ENCODE measurements at regions not wholly inside any gene's neighbourhood (a gene's known extent, or its start where the extent isn't known, plus 50 kb on each side); places are given as distances from the start of the nearest gene placed in this dataset.
A peak's percentile ranks its signal among the peaks of the same experiment; 100 is the strongest.
"Not testable (repeated sequence)": the region's sequence is repeated elsewhere in the genome, so short reads cannot be mapped to it uniquely, and the experiment has no call there.

DNA sequence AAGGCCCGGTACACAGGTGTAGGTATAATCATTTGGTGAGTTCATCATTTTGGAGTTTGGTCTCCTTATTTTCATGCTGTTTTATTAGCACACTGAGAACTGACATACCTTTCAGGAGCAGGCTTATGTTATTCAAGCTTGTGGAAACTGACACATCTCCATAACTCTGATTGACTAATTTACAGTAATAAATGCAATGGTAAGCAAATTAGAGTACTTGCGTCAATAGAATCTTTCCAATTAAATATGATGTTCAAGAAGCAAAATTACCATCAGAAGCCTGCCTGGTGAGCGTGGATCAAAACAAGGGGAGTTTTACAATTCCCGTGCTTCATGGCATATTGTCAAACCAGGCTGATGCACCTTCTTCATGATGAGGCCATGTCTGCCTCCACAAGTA, 210.7 kb upstream of the GPRIN3 start:
- no peak for ATAC-seq
- Mint-ChIP-seq H3K4me1 (ENCODE audit: low read depth) (no peaks in the 10 kb centered on the region), H3K27ac (no peak overlapping the region), H3K36me3 (ENCODE audit: low read depth) (no peaks in the 10 kb centered on the region), H3K4me3 (no peak overlapping the region), H3K9me3 (ENCODE audit: insufficient read depth) (no peaks in the 10 kb centered on the region), H3K27me3 (ENCODE audit: low read depth) (peaks cover 63% of the 10 kb centered on the region)
- no peak for DNase-seq
- ChIA-PET POLR2A (no interaction called here), CTCF (interaction anchor here (1.0 kb wide), 1 partner anchor 32 kb away, joined by 3 read pairs; no protein-coding TSS in a partner anchor)

DNA sequence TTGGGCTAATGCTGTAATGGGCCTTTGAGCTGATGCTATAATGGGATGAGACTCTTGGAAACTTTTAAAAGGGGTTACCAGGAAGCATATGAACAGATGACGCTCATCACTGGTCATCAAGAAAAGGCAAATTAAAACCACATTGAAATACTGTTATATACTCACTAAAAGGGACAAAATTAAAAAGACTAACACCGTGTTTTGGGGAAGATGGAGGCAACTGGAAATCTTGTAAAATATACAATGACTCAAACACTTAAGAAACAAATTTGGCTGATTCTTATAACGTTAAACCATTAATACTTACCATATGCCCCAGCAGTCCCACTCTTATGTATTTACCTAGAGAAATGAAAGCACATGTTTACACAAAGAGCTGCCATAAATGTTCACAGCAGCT, 207.2 kb upstream of the GPRIN3 start:
- DNase-seq (no peak), ATAC-seq (no peak)
- H3K27ac Mint-ChIP-seq: no peak overlapping the region
- POLR2A ChIA-PET: no interaction called here
- no peaks in the 10 kb centered on the region for H3K36me3 Mint-ChIP-seq (ENCODE audit: low read depth)
- CTCF ChIA-PET: no interaction called here
- H3K4me1 Mint-ChIP-seq (ENCODE audit: low read depth): peaks cover 9% of the 10 kb centered on the region
- peaks cover 52% of the 10 kb centered on the region for H3K27me3 Mint-ChIP-seq (ENCODE audit: low read depth)
- no peaks in the 10 kb centered on the region for H3K9me3 Mint-ChIP-seq (ENCODE audit: insufficient read depth)
- H3K4me3 Mint-ChIP-seq: no peak overlapping the region

DNA sequence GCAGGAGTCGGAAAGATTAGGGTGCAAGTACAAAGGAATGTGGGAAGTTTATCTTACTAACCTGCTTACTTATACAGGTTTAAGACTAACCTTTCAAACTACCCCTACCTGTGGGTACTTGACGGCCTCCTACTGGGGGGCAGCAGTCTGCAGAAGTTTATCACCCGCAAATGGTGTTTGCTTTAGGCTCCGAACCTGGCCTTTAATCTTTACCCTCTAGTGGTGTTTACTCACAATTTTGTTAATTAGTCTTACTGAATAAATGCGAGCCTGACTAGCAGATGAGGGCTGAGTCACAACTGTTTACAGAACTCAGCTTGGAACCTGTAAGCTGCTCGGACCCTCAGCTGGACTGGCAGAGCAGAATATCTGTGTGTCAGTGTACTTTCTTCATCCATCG, 204.2 kb upstream of the GPRIN3 start:
- H3K27ac Mint-ChIP-seq: no peak overlapping the region
- peaks cover 19% of the 10 kb centered on the region for H3K4me1 Mint-ChIP-seq (ENCODE audit: low read depth)
- ChIA-PET POLR2A (no interaction called here), CTCF (no interaction called here)
- peaks cover 8% of the 10 kb centered on the region for H3K9me3 Mint-ChIP-seq (ENCODE audit: insufficient read depth)
- ATAC-seq (no peak), DNase-seq (no peak)
- H3K4me3 Mint-ChIP-seq: no peak overlapping the region
- H3K27me3 Mint-ChIP-seq (ENCODE audit: low read depth): peaks cover 30% of the 10 kb centered on the region
- peaks cover 9% of the 10 kb centered on the region for H3K36me3 Mint-ChIP-seq (ENCODE audit: low read depth)

DNA sequence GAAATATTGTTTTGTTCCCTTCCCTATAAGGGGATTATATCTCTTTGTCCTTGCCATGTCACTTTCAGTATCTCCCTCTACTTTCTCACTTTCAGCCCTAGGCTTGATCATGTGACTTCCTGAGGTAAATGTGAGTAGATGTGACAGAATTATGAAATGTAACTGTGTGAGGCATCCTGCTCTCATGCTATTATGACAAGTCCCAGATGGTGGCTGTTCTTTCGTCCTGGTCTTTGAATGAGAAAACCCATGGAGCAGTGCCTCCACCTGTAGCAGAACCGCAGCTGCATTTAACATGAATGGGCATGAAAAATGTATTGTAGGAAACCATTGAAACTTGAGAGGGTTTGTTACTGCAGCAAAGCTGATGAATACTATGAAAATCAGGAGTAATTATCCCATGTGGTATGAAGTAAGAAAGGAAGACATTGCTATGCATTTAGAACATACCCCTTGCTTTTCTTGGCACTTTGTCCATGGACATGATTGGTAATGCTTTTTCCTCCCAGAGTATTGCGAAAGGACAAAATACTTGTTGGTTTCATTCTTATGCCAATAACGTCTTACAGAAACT, 202.2 kb upstream of the GPRIN3 start:
- CTCF ChIA-PET: no interaction called here

DNA sequence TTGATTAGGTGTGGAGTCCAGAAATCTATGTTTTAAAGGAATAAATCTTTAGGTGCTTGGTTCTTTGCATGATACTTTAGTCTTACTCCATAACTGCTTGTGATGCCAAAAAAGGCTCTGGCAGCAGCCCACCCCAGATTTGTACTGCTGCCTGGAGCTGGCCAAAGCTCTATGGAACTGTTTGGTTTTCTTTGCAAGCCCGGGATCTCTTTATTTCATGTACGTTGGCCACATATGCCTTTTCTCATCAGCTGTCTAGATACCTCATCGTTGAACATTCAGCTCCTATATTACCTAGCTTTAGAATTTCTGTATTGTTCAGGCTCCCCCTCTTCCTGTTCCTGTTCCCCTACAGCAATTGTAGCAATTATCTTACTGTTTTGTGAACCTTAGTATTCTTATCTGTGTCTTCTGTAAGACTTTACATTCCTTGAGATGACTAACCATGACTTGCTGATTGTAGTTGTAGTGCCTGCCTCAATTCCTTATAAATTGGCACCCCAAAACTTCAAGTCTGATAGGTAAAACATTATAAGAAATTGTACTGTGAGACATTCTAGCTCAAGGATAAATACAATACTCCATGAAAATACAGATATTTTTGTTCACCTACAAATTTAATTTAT, 199.4 kb upstream of the GPRIN3 start:
- no peak overlapping the region for H3K27ac Mint-ChIP-seq
- CTCF ChIA-PET: no interaction called here
- H3K36me3 Mint-ChIP-seq (ENCODE audit: low read depth): peaks cover 9% of the 10 kb centered on the region
- DNase-seq: no peak
- peaks cover 8% of the 10 kb centered on the region for H3K9me3 Mint-ChIP-seq (ENCODE audit: insufficient read depth)
- no peak for ATAC-seq
- POLR2A ChIA-PET: no interaction called here
- peaks cover 19% of the 10 kb centered on the region for H3K4me1 Mint-ChIP-seq (ENCODE audit: low read depth)
- H3K4me3 Mint-ChIP-seq: no peak overlapping the region
- peaks cover 2% of the 10 kb centered on the region for H3K27me3 Mint-ChIP-seq (ENCODE audit: low read depth)

More for the DNA sequence above, 202.2 kb upstream of the GPRIN3 start:
- Mint-ChIP-seq H3K4me3 (peak overlapping the region; percentile 29), H3K9me3 (ENCODE audit: insufficient read depth) (peaks cover 8% of the 10 kb centered on the region), H3K27me3 (ENCODE audit: low read depth) (peaks cover 19% of the 10 kb centered on the region), H3K27ac (peak overlapping the region; percentile 22), H3K4me1 (ENCODE audit: low read depth) (peaks cover 19% of the 10 kb centered on the region), H3K36me3 (ENCODE audit: low read depth) (peaks cover 9% of the 10 kb centered on the region)
- POLR2A ChIA-PET: no interaction called here
- DNase-seq: peak; percentile 54
- ATAC-seq: peak; percentile 93

DNA sequence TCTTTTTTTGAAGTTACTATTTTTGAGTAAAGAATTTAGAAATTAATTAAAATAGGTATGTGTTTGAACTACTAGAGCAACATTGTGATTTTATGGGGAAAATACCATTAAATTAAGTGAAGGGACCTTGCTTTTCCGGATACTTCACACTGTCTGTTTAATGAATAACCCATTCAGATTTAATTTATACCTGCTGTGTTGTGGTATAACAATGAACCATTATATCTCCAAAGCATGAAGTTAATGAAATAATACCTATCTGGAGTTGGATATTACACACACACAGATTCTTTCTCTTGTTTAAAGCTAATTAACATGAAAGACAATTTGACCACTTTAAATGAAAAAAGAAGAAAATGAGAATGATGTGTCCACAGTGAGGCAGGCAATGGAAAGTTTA, 195.0 kb upstream of the GPRIN3 start:
- H3K36me3 Mint-ChIP-seq (ENCODE audit: low read depth): no peaks in the 10 kb centered on the region
- POLR2A ChIA-PET: no interaction called here
- H3K27me3 Mint-ChIP-seq (ENCODE audit: low read depth): peaks cover 14% of the 10 kb centered on the region
- no peak overlapping the region for H3K27ac Mint-ChIP-seq
- no peak overlapping the region for H3K4me3 Mint-ChIP-seq
- H3K4me1 Mint-ChIP-seq (ENCODE audit: low read depth): no peaks in the 10 kb centered on the region
- H3K9me3 Mint-ChIP-seq (ENCODE audit: insufficient read depth): no peaks in the 10 kb centered on the region
- DNase-seq: no peak
- no peak for ATAC-seq
- CTCF ChIA-PET: no interaction called here

DNA sequence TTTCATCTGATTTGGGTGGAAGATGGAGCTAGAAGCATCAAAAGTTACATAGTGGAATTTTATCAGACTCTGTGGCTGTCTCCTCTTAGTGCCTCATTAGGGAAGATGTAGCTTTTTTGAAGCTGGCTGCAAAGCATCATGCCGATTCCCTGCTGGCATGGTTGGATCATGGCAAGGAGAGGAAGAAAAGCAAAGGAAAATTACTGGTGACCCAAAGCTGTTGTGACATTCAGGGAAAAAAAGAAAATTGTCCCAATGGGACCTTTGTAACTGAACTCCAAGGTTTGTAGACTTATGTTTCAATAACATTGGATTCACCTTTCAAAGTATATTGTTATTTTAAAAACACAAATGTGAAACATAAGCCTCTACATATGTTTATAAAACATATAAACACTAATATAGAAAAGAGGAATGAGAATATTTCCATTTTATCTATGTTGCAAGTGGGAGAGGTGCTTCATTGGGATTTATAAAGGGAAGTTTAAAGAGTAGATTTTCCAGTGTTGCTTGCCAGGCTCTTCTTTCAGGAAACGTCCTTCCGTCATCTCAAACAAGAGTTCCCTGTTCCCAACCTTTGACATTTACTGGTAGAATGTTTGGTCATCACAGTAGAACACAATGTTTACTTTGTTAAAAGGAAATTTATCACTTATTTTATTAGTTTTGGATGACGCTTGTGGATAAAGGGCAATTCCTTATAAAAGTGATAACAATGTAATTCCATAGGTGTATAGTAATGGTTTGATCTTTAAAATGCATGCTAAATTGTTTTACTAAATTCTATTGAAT, 190.1 kb upstream of the GPRIN3 start:
- DNase-seq (no peak), ATAC-seq (no peak)
- ChIA-PET POLR2A (no interaction called here), CTCF (no interaction called here)
- Mint-ChIP-seq H3K9me3 (ENCODE audit: insufficient read depth) (no peaks in the 10 kb centered on the region), H3K4me3 (no peak overlapping the region), H3K27me3 (ENCODE audit: low read depth) (peaks cover 14% of the 10 kb centered on the region), H3K4me1 (ENCODE audit: low read depth) (no peaks in the 10 kb centered on the region), H3K36me3 (ENCODE audit: low read depth) (no peaks in the 10 kb centered on the region), H3K27ac (no peak overlapping the region)

DNA sequence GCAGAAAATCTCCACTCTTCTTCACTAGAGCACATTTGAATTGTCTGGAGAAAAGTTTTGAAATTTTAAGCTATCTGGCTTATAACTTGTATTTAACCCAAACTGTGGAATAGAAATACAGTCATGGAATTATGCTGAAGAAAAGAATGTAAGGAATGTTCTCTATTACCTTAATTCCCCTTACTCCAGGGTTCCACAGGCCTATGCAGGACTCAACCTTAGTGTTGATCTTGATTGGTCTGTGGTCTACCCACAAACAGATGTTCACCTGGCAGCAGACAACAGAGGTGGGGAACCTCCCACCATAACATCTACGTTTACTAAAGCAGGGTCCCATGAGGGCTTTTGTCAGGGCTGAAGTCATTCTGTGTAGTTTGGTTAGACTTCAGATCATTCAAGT, 189.3 kb upstream of the GPRIN3 start:
- Mint-ChIP-seq H3K27ac (no peak overlapping the region), H3K9me3 (ENCODE audit: insufficient read depth) (no peaks in the 10 kb centered on the region), H3K4me3 (no peak overlapping the region), H3K36me3 (ENCODE audit: low read depth) (no peaks in the 10 kb centered on the region), H3K27me3 (ENCODE audit: low read depth) (peaks cover 14% of the 10 kb centered on the region), H3K4me1 (ENCODE audit: low read depth) (no peaks in the 10 kb centered on the region)
- ChIA-PET CTCF (no interaction called here), POLR2A (no interaction called here)
- DNase-seq (no peak), ATAC-seq (no peak)

DNA sequence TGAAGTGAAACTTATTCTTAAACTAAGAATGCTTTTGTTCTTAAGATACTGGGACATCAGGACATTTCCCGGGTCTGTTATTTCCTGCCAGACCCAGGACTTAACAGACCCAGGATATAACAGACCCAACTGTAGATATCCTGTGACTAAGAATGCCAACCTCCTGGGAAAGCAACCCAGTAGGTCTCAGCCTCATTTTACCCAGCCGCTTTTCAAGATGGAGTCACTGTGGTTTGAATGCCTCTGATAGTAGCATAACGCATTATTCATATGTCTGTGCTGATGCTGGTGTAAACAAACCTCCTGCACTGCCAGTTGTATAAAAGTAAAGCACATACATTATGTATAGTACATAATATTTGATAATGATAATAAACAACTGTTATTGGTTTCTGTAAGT, 185.8 kb upstream of the GPRIN3 start:
- CTCF ChIA-PET: no interaction called here
- POLR2A ChIA-PET: no interaction called here
- H3K27ac Mint-ChIP-seq: no peak overlapping the region
- H3K4me3 Mint-ChIP-seq: no peak overlapping the region
- H3K4me1 Mint-ChIP-seq (ENCODE audit: low read depth): no peaks in the 10 kb centered on the region
- peaks cover 4% of the 10 kb centered on the region for H3K9me3 Mint-ChIP-seq (ENCODE audit: insufficient read depth)
- ATAC-seq (no peak), DNase-seq (no peak)
- H3K27me3 Mint-ChIP-seq (ENCODE audit: low read depth): peaks cover 4% of the 10 kb centered on the region
- no peaks in the 10 kb centered on the region for H3K36me3 Mint-ChIP-seq (ENCODE audit: low read depth)

DNA sequence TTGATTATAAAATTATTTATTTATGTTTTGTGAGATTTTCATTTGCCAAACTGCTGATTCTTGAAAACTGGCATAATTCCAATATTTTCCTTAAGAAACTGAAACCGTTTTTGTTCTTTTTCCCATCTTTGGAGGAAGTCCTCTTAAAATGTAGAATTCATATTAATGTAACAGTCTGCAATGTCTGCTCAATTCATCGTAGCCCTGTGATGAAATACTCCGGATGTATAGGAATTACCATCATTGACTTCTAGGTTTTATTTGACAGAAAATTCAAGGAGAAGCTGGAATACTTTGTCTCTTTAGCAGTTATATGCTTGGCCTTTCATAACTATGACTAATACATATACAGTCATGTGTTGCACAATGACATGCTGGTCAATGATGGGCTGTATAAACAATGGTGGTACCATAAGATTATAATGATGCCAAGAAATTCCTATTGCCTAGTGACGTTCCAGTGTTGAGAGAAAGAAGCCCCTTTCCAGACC, 185.0 kb upstream of the GPRIN3 start:
- ATAC-seq (no peak), DNase-seq (no peak)
- POLR2A ChIA-PET: no interaction called here
- H3K36me3 Mint-ChIP-seq (ENCODE audit: low read depth): no peaks in the 10 kb centered on the region
- no peak overlapping the region for H3K27ac Mint-ChIP-seq
- H3K9me3 Mint-ChIP-seq (ENCODE audit: insufficient read depth): peaks cover 4% of the 10 kb centered on the region
- H3K27me3 Mint-ChIP-seq (ENCODE audit: low read depth): peaks cover 4% of the 10 kb centered on the region
- no peaks in the 10 kb centered on the region for H3K4me1 Mint-ChIP-seq (ENCODE audit: low read depth)
- no peak overlapping the region for H3K4me3 Mint-ChIP-seq
- CTCF ChIA-PET: no interaction called here

DNA sequence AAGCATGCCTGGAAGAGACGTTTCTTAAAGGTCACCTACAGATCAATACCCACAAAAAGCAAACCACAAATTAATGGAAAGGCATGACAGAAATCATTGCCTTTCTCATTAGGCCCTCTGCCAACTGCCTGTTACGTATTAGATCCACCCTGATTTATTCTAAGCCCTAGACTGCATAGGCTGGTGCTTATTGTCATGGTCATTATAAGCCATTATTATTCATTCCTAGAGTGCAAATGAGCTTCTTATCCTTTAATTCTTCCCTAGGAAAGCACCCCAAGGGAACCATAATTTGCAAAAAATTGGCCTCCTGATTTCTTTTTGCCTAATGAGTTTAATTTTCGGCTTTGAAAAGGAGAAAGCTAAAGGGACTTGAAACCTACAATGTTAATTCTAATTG, 184.2 kb upstream of the GPRIN3 start:
- ChIA-PET CTCF (no interaction called here), POLR2A (no interaction called here)
- Mint-ChIP-seq H3K36me3 (ENCODE audit: low read depth) (no peaks in the 10 kb centered on the region), H3K4me1 (ENCODE audit: low read depth) (no peaks in the 10 kb centered on the region), H3K9me3 (ENCODE audit: insufficient read depth) (peaks cover 4% of the 10 kb centered on the region), H3K27ac (no peak overlapping the region), H3K4me3 (no peak overlapping the region), H3K27me3 (ENCODE audit: low read depth) (peaks cover 2% of the 10 kb centered on the region)
- no peak for ATAC-seq
- DNase-seq: no peak

DNA sequence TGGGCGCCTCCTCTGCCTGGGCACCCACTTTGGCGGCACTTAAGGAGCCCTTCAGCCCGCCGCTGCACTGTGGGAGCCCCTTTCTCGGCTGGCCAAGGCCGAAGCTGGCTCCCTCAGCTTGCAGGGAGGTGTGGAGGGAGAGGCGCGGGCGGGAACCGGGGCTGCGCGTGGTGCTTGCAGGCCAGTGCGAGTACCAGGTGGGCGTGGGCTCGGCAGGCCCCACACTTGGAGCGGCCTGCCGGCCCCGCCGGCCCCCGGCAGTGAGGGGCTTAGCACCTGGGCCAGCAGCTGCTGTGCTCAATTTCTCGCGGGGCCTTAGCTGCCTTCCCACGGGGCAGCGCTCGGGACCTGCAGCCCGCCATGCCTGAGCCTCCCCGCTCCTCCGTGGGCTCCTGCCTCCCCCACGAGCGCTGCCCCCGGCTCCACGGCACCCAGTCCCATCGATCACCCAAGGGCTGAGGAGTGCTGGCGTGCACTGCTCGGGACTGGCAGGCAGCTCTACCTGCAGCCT, 182.4 kb upstream of the GPRIN3 start:
- H3K27ac Mint-ChIP-seq; DNase-seq; H3K4me1 Mint-ChIP-seq (ENCODE audit: low read depth); H3K36me3 Mint-ChIP-seq (ENCODE audit: low read depth); H3K4me3 Mint-ChIP-seq; POLR2A ChIA-PET; ATAC-seq; H3K9me3 Mint-ChIP-seq (ENCODE audit: insufficient read depth); H3K27me3 Mint-ChIP-seq (ENCODE audit: low read depth): not testable (repeated sequence)
- CTCF ChIA-PET: interaction anchor here (1.5 kb wide), 1 partner anchor 264 kb away, joined by 3 read pairs; no protein-coding TSS in a partner anchor
